Mucosa of descending colon (tissue), 3 donors: ENCODE measurements at regions not wholly inside any gene's neighbourhood (a gene's known extent, or its start where the extent isn't known, plus 50 kb on each side); places are given as distances from the start of the nearest gene placed in this dataset.

Experiments used
- ATAC-seq: fragments of 200-7000 bp; cut with Tn5 transposase; one replicate; pipeline ENCODE4 v1.9.1; 2020; ENCODE audit warnings: mild to moderate bottlenecking, moderate library complexity
- DNase-seq, 3 donors: peaks; one replicate each; pipeline ENCODE4 v3.0.0-alpha.2; 2020
- H3K36me3 ChIP-seq: fragments of 200-600 bp; one replicate; pipeline ENCODE4 v1.8.0; 2021; ENCODE audit warnings: low read depth, mild to moderate bottlenecking
- H3K4me1 ChIP-seq: fragments of 200-600 bp; one replicate; pipeline ENCODE4 v1.8.0; 2021; ENCODE audit warnings: low read depth, mild to moderate bottlenecking
- H3K4me3 ChIP-seq: fragments of 200-600 bp; one replicate; pipeline ENCODE4 v1.8.0; 2021; ENCODE audit warnings: mild to moderate bottlenecking
- H3K9me3 ChIP-seq: fragments of 200-600 bp; one replicate; pipeline ENCODE4 v1.8.0; 2021; ENCODE audit warnings: mild to moderate bottlenecking
- CTCF ChIP-seq: fragments of 200-600 bp; IDR thresholded peaks from one replicate; pipeline ENCODE4 v1.8.0; 2022; ENCODE audit warnings: antibody characterized with exemption, mild to moderate bottlenecking
- intact Hi-C, 2 donors: fragments of 100-400 bp; cut with DNase I in 1 of 2; cut with micrococcal nuclease in 1 of 2; formaldehyde crosslinking; loops; one replicate each; pipeline versions ENCODE4 v1.11.0 to v1.11.1; 2022; cut with DNase I, micrococcal nuclease
- donor health status: DM: no; HTN: no; CAD: no; lungs with moderate emphysema.
- donor health status: DM: no; HTN: no; CAD: no.
- donor health status: DM: no; HTN: yes; CAD: no.

GRCh38 chr12:107337346-107338095, 244.2 kb upstream of the CRY1 start:
- no peak for TF ChIP-seq CTCF
- Histone ChIP-seq H3K9me3 (no peaks in the 10 kb centered on the region), H3K4me1 (no peaks in the 10 kb centered on the region), H3K4me3 (no peak overlapping the region), H3K36me3 (no peaks in the 10 kb centered on the region)
- ATAC-seq (no peak), DNase-seq (no peak)
- intact Hi-C loops, result no loop called here

DNA sequence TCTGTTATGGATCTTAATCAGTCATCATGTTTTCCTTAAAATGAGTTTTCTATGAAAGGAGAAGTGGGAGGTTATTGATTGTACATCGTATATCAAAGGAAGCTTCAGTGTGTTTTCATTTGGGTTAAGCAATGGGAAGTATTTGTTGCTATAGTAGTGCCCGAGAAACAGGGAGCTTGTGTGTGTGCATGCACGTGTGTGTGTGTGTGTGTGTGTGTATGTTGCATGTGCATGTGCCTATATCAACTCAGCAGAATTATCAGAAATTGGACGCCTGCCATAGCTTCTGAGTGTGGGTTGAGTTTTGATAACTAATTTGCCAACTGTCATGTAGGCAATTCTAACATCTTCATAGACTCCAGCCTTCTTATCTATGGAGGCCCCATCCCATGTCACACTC, 246.1 kb upstream of the CRY1 start:
- no peaks in the 10 kb centered on the region for H3K9me3 ChIP-seq

GRCh38 chr12:107339932-107340331, 246.6 kb upstream of the CRY1 start:
- no peaks in the 10 kb centered on the region for H3K4me1 ChIP-seq
- TF ChIP-seq CTCF, result no peak
- H3K4me3 ChIP-seq, result no peak overlapping the region
- intact Hi-C loops, result no loop called here
- H3K36me3 ChIP-seq, result no peaks in the 10 kb centered on the region
- no peaks in the 10 kb centered on the region for H3K9me3 ChIP-seq
- DNase-seq (no peak), ATAC-seq (no peak)

More for the DNA sequence above, 246.1 kb upstream of the CRY1 start:
- intact Hi-C loops, result no loop called here
- Histone ChIP-seq H3K4me1 (no peaks in the 10 kb centered on the region), H3K4me3 (no peak overlapping the region), H3K36me3 (no peaks in the 10 kb centered on the region)
- ATAC-seq (no peak), DNase-seq (no peak)
- TF ChIP-seq CTCF, result no peak

DNA sequence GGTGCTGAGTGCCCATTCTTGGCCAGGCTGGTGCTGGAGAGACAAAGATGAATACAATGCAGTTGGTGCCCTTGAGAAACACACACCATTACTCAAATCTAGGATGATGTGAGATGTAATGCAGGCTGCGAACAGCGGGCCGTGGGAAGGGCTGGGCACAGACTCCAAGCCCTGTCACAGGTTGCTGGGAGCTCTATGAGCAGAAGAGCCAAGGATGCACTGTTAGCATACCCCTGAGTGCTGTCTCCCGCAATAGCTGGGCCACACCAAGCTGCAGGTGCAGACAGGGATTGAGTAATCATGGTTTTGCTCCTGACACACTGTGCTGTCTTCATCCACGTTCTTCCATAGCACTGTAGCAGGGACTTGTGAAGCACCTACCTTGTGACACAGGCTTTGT, 247.5 kb upstream of the CRY1 start:
- no peaks in the 10 kb centered on the region for H3K36me3 ChIP-seq
- no peak for ATAC-seq
- no peak for DNase-seq

GRCh38 chr12:107344035-107344808, 250.9 kb upstream of the CRY1 start:
- no peak for DNase-seq
- Histone ChIP-seq H3K4me1 (no peaks in the 10 kb centered on the region), H3K36me3 (no peaks in the 10 kb centered on the region), H3K4me3 (no peak overlapping the region), H3K9me3 (no peaks in the 10 kb centered on the region)
- ATAC-seq, result no peak
- intact Hi-C loops, result no loop called here
- no peak for TF ChIP-seq CTCF

More for the DNA sequence above, 247.5 kb upstream of the CRY1 start:
- intact Hi-C loops, result no loop called here
- no peaks in the 10 kb centered on the region for H3K4me1 ChIP-seq
- H3K9me3 ChIP-seq, result no peaks in the 10 kb centered on the region
- no peak for TF ChIP-seq CTCF
- no peak overlapping the region for H3K4me3 ChIP-seq
